Mammary epithelial cell (primary cell): ENCODE measurements at regions not wholly inside any gene's neighbourhood (a gene's known extent, or its start where the extent isn't known, plus 50 kb on each side); places are given as distances from the start of the nearest gene placed in this dataset.

ENCODE experiments used
- EZH2 ChIP-seq: IDR thresholded peaks from 2 replicates; pipeline ENCODE4 v1.6.1; 2012; ENCODE audit warnings: low read length, inconsistent platforms, borderline replicate concordance
- TF ChIP-seq, protein P1 (sequence below), 2 donors: IDR thresholded peaks in 1 of 2; conservative IDR thresholded peaks in 1 of 2; 2 replicates each; pipeline ENCODE4 v1.5.1; 2011 to 2012; ENCODE audit warnings: inconsistent platforms in 2 of 2, low read length in 2 of 2, mild to moderate bottlenecking in 2 of 2, control low read depth in 1 of 2, low read depth in 1 of 2; ENCODE audit not compliant: insufficient read depth in 1 of 2; ENCODE audit errors: extremely low read depth in 1 of 2

DNA sequence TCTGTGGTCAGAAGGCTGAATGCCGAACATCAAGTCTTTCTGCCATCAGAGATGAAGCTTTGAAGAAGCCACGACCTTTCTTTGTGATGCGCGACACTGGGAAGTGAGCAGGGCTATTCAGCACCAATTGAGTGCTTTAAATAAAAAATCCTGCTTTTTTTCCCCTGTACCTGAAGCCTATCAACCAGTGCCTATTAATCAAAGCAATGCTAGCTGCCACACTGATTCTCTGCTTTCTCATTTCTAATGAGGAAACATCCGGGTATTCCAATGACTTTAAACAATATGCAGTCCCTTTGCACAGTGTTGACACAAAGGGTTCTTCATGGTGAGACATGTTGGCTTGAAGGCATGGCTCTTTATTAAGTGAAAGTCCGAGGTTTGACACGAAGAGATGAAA lies 88.0 kb downstream of the GALR1 start:
- TF ChIP-seq, protein P1, sequence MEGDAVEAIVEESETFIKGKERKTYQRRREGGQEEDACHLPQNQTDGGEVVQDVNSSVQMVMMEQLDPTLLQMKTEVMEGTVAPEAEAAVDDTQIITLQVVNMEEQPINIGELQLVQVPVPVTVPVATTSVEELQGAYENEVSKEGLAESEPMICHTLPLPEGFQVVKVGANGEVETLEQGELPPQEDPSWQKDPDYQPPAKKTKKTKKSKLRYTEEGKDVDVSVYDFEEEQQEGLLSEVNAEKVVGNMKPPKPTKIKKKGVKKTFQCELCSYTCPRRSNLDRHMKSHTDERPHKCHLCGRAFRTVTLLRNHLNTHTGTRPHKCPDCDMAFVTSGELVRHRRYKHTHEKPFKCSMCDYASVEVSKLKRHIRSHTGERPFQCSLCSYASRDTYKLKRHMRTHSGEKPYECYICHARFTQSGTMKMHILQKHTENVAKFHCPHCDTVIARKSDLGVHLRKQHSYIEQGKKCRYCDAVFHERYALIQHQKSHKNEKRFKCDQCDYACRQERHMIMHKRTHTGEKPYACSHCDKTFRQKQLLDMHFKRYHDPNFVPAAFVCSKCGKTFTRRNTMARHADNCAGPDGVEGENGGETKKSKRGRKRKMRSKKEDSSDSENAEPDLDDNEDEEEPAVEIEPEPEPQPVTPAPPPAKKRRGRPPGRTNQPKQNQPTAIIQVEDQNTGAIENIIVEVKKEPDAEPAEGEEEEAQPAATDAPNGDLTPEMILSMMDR (conservative IDR thresholded peaks at IDR 0.05 in 1 of 2, IDR thresholded peaks at IDR 0.05 in 1 of 2; ENCODE audit: extremely low read depth in 1 of 2, insufficient read depth in 1 of 2, low read depth in 1 of 2, low read length in 2 of 2): no peak
- no peak for TF ChIP-seq EZH2
